ENCODE measurements at regions not wholly inside any gene's neighbourhood (a gene's known extent, or its start where the extent isn't known, plus 50 kb on each side); places are given as distances from the start of the nearest gene placed in this dataset.

DNA sequence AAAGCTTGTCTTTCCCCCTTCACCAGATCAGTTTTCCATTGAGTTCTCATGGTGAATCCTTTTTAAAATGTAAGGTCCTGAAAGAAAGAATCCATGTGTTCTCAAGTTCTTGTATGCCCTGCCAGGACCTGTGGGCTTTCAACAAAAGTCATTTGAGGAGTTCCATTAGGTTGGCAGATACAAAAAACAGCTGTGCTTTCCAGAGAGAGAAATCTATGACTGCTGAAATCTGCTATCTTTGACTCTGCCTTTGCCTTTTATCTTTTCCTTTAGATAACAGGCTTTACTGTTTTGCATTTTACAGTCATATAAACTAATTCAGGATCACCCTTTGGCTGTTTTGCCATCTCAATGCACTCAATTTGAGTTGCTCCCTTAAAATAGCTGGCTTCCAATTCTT is 59.7 kb downstream of the CXCR4 start:
- no peak for DNase-seq
- Histone ChIP-seq H3K27ac (ENCODE audit: low read depth, low read length) (no peak overlapping the region), H3K27me3 (ENCODE audit: control insufficient read depth, insufficient read depth, low read length, poor library complexity, severe bottlenecking) (no peaks in the 10 kb centered on the region), H3K4me3 (ENCODE audit: low read length) (no peak overlapping the region), H3K9me3 (ENCODE audit: control insufficient read depth, low read length) (no peaks in the 10 kb centered on the region), H3K9ac (ENCODE audit: extremely low read depth, low read length, poor library complexity, severe bottlenecking) (no peak overlapping the region), H3K36me3 (ENCODE audit: control insufficient read depth, insufficient read depth, low read length) (no peaks in the 10 kb centered on the region), H3K4me1 (ENCODE audit: control insufficient read depth, insufficient read depth, low read length) (no peaks in the 10 kb centered on the region)
- peaks cover 10% of the 10 kb centered on the region for H3K27me3 Mint-ChIP-seq (ENCODE audit: insufficient read depth)
- no peaks in the 10 kb centered on the region for H3K36me3 Mint-ChIP-seq (ENCODE audit: low read depth)
- peaks cover 14% of the 10 kb centered on the region for H3K4me1 Mint-ChIP-seq
- H3K9me3 Mint-ChIP-seq = no peaks in the 10 kb centered on the region
- TF ChIP-seq, protein P1, sequence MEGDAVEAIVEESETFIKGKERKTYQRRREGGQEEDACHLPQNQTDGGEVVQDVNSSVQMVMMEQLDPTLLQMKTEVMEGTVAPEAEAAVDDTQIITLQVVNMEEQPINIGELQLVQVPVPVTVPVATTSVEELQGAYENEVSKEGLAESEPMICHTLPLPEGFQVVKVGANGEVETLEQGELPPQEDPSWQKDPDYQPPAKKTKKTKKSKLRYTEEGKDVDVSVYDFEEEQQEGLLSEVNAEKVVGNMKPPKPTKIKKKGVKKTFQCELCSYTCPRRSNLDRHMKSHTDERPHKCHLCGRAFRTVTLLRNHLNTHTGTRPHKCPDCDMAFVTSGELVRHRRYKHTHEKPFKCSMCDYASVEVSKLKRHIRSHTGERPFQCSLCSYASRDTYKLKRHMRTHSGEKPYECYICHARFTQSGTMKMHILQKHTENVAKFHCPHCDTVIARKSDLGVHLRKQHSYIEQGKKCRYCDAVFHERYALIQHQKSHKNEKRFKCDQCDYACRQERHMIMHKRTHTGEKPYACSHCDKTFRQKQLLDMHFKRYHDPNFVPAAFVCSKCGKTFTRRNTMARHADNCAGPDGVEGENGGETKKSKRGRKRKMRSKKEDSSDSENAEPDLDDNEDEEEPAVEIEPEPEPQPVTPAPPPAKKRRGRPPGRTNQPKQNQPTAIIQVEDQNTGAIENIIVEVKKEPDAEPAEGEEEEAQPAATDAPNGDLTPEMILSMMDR (conservative IDR thresholded peaks at IDR 0.05) = no peak
- H3K27ac Mint-ChIP-seq = no peak overlapping the region
- no peak overlapping the region for H3K4me3 Mint-ChIP-seq

DNA sequence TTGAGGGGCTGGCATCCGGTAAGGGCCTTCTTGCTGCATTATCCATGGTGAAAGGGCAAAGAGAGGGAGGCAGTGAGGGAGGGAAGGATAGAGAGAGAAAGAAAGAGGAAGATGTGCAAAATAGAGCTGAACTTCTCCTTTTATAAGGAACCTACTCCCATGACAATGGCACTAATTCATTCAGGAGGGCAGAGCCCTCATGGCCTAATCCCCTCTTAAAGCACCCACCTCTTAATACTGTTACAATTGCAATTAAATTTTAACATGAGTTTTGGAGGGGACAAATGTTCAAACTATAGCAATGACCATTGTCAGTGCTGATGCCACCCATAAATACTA is 60.2 kb downstream of the CXCR4 start:
- Mint-ChIP-seq H3K4me1 (peaks cover 16% of the 10 kb centered on the region), H3K27me3 (ENCODE audit: insufficient read depth) (peaks cover 10% of the 10 kb centered on the region), H3K9me3 (no peaks in the 10 kb centered on the region), H3K27ac (no peak overlapping the region), H3K36me3 (ENCODE audit: low read depth) (no peaks in the 10 kb centered on the region), H3K4me3 (no peak overlapping the region)
- H3K27me3 ChIP-seq (ENCODE audit: control insufficient read depth, insufficient read depth, low read length, poor library complexity, severe bottlenecking) = no peaks in the 10 kb centered on the region
- 100% methylated on average over 1 of the region's 1 CpG; no CpG with 5 or more reads in 1 of the 2 experiments for WGBS, 2 experiments (ENCODE audit: insufficient coverage in 1 of 2, insufficient read length in 1 of 2)
- no peak for DNase-seq
- H3K9ac ChIP-seq (ENCODE audit: extremely low read depth, low read length, poor library complexity, severe bottlenecking) = no peak overlapping the region
- H3K27ac ChIP-seq (ENCODE audit: low read depth, low read length) = no peak overlapping the region
- H3K9me3 ChIP-seq (ENCODE audit: control insufficient read depth, low read length) = no peaks in the 10 kb centered on the region
- no peak overlapping the region for H3K4me3 ChIP-seq (ENCODE audit: low read length)
- H3K36me3 ChIP-seq (ENCODE audit: control insufficient read depth, insufficient read depth, low read length) = no peaks in the 10 kb centered on the region
- H3K4me1 ChIP-seq (ENCODE audit: control insufficient read depth, insufficient read depth, low read length) = no peaks in the 10 kb centered on the region
- TF ChIP-seq, protein P1 (conservative IDR thresholded peaks at IDR 0.05) = no peak

DNA sequence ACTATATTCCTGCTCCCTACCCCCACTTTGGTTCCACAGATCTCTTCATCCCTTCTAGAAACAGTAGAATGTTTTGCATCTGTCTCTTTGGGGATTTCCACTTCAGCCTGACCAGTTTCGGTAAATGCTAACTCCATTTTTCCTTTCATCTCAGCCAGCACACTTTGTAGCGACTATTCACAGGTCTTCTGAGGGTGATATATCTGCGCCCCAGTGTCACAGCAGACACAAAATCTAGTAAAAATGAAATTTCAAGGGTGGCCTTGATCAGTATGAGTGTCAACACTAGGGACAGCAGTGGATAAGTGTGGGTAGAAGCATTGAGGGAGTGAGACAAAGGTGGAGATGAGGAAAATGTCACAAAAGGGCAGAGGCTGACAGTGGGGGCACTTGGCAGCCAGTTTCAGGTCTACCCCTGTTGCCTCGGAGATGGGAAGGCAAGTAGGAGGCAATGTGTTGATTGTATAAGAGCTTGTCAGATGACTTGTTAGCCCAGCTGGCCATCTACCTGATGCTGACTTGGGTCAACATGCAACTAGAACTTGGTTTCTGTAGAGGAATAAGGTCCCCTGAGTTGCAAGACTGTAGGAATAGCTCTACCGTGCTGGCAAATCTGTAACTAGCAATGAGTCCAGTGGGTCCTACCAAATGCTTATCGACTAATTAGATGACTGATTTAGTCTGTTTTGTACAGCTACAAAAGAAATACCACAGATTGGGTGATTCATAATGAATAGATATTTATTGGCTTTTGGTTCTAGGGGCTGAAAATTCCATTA is 60.7 kb downstream of the CXCR4 start:
- no peaks in the 10 kb centered on the region for H3K9me3 Mint-ChIP-seq
- TF ChIP-seq, protein P1 (conservative IDR thresholded peaks at IDR 0.05) = no peak
- H3K9me3 ChIP-seq (ENCODE audit: control insufficient read depth, low read length) = no peaks in the 10 kb centered on the region
- peaks cover 19% of the 10 kb centered on the region for H3K4me1 Mint-ChIP-seq
- H3K4me3 ChIP-seq (ENCODE audit: low read length) = no peak overlapping the region
- peaks cover 9% of the 10 kb centered on the region for H3K27me3 Mint-ChIP-seq (ENCODE audit: insufficient read depth)
- no peak overlapping the region for H3K9ac ChIP-seq (ENCODE audit: extremely low read depth, low read length, poor library complexity, severe bottlenecking)
- 93 to 95% methylated on average over 4 to 6 of the region's 6 CpGs for WGBS, 2 experiments (ENCODE audit: insufficient coverage in 1 of 2, insufficient read length in 1 of 2)
- DNase-seq = no peak
- no peak overlapping the region for H3K27ac Mint-ChIP-seq
- H3K4me3 Mint-ChIP-seq = no peak overlapping the region
- H3K4me1 ChIP-seq (ENCODE audit: control insufficient read depth, insufficient read depth, low read length) = no peaks in the 10 kb centered on the region
- no peaks in the 10 kb centered on the region for H3K27me3 ChIP-seq (ENCODE audit: control insufficient read depth, insufficient read depth, low read length, poor library complexity, severe bottlenecking)
- no peaks in the 10 kb centered on the region for H3K36me3 Mint-ChIP-seq (ENCODE audit: low read depth)
- H3K36me3 ChIP-seq (ENCODE audit: control insufficient read depth, insufficient read depth, low read length) = no peaks in the 10 kb centered on the region
- H3K27ac ChIP-seq (ENCODE audit: low read depth, low read length) = no peak overlapping the region
